B cell (primary cell): ENCODE measurements at regions not wholly inside any gene's neighbourhood (a gene's known extent, or its start where the extent isn't known, plus 50 kb on each side); places are given as distances from the start of the nearest gene placed in this dataset.

ENCODE experiments used
- ATAC-seq: fragments of 200-7000 bp; cut with Tn5 transposase; one replicate; pipeline ENCODE4 v1.10.0; 2021; ENCODE audit warnings: low read depth, mild to moderate bottlenecking, moderate number of reproducible peaks, moderate library complexity
- CTCF ChIA-PET: fragments of 350-600 bp; sonication (Branson Sonifier 250); formaldehyde crosslinking; loops from one replicate; lab custom pipeline; 2021; ENCODE audit warnings: antibody characterized with exemption, inconsistent platforms; lab: Charles Lee
- POLR2A ChIA-PET: fragments of 350-600 bp; sonication (Branson Sonifier 250); formaldehyde crosslinking; loops from one replicate; lab custom pipeline; 2021; ENCODE audit warnings: antibody characterized with exemption; lab: Charles Lee
- DNase-seq: peaks from one replicate; pipeline ENCODE4 v3.0.0; 2013
- H2AFZ ChIP-seq: 2 replicates; pipeline ENCODE4 v1.6.1; 2012; ENCODE audit warnings: mild to moderate bottlenecking, low read depth, low read length; ENCODE audit not compliant: insufficient read depth, poor library complexity, severe bottlenecking
- H3K27ac ChIP-seq, 2 donors: 1 replicate in 1 of 2; 2 replicates in 1 of 2; pipeline ENCODE4 v1.5.1; 2012 to 2013; ENCODE audit warnings: low read length in 2 of 2, mild to moderate bottlenecking in 2 of 2, moderate library complexity in 1 of 2
- H3K27me3 ChIP-seq, 4 experiments: fragments of 200-600 bp in 1 of 4; sonication (generic) in 1 of 4; replicated peaks in 1 of 4; 1 replicate in 2 of 4; 2 replicates in 2 of 4; pipeline versions ENCODE4 v1.6.1 to v1.7.0; 2013 to 2016; ENCODE audit warnings: low read length in 3 of 4, mild to moderate bottlenecking in 2 of 4, mixed read lengths in 1 of 4, moderate library complexity in 1 of 4; ENCODE audit not compliant: insufficient read depth in 4 of 4, control insufficient read depth in 3 of 4; ENCODE audit errors: control extremely low read depth in 1 of 4
- H3K36me3 ChIP-seq, 2 experiments: replicated peaks in 1 of 2; 1 replicate in 1 of 2; 2 replicates in 1 of 2; pipeline versions ENCODE4 v1.6.1 to v1.7.1; 2013; ENCODE audit warnings: low read length in 1 of 2; ENCODE audit not compliant: insufficient read depth in 2 of 2, control insufficient read depth in 1 of 2; ENCODE audit errors: control extremely low read depth in 1 of 2, extremely low read depth in 1 of 2
- H3K4me1 ChIP-seq, 2 donors: fragments of 200-600 bp in 1 of 2; sonication (generic) in 1 of 2; 1 replicate in 1 of 2; 2 replicates in 1 of 2; pipeline versions ENCODE4 v1.5.1 to v1.6.1; 2013 to 2017; ENCODE audit warnings: low read length in 2 of 2; ENCODE audit not compliant: control insufficient read depth in 2 of 2, insufficient read depth in 2 of 2
- H3K4me2 ChIP-seq: replicated peaks from 2 replicates; pipeline ENCODE3; 2012; ENCODE audit warnings: mild to moderate bottlenecking, low read depth, low read length; ENCODE audit not compliant: poor library complexity, severe bottlenecking
- H3K4me3 ChIP-seq, 5 experiments: fragments of 200-600 bp in 1 of 5; sonication (generic) in 1 of 5; 1 replicate in 3 of 5; 2 replicates in 2 of 5; pipeline versions ENCODE4 v1.5.1 to v1.7.0; 2011 to 2016; ENCODE audit warnings: low read length in 4 of 5, mild to moderate bottlenecking in 4 of 5, low read depth in 2 of 5, control low read depth in 1 of 5, moderate library complexity in 1 of 5; ENCODE audit not compliant: insufficient read depth in 1 of 5; ENCODE audit errors: control extremely low read depth in 1 of 5, extremely low read depth in 1 of 5
- H3K79me2 ChIP-seq: fragments of 200-600 bp; sonication (generic); one replicate; pipeline ENCODE4 v1.6.0; 2016; ENCODE audit warnings: low read length; ENCODE audit not compliant: control insufficient read depth, insufficient read depth
- H3K9ac ChIP-seq: fragments of 200-600 bp; sonication (generic); 2 replicates; pipeline ENCODE4 v1.6.1; 2017; ENCODE audit warnings: mild to moderate bottlenecking, low read length, moderate library complexity
- H3K9me3 ChIP-seq, 3 donors: one replicate each; pipeline versions ENCODE4 v1.6.1 to v1.7.1; 2013; ENCODE audit warnings: low read length in 2 of 3; ENCODE audit not compliant: control insufficient read depth in 2 of 3, insufficient read depth in 1 of 3; ENCODE audit errors: control extremely low read depth in 1 of 3
- H4K20me1 ChIP-seq: 2 replicates; pipeline ENCODE4 v1.6.0; 2012; ENCODE audit warnings: mild to moderate bottlenecking, low read length; ENCODE audit not compliant: insufficient read depth, control insufficient read depth, poor library complexity, severe bottlenecking
- H3K27ac Mint-ChIP-seq: one replicate; pipeline ENCODE4 v1.8.0; 2021; ENCODE audit warnings: mixed read lengths
- H3K27me3 Mint-ChIP-seq: one replicate; pipeline ENCODE4 v1.8.0; 2021; ENCODE audit warnings: mixed read lengths
- H3K4me1 Mint-ChIP-seq: one replicate; pipeline ENCODE4 v1.8.0; 2021; ENCODE audit warnings: mixed read lengths
- H3K4me3 Mint-ChIP-seq: one replicate; pipeline ENCODE4 v1.8.0; 2021; ENCODE audit warnings: mixed read lengths
- H3K9me3 Mint-ChIP-seq: one replicate; pipeline ENCODE4 v1.8.0; 2022; ENCODE audit warnings: mixed read lengths; ENCODE audit not compliant: insufficient read depth
- CTCF ChIP-seq: fragments of 200-600 bp; IDR thresholded peaks from one replicate; pipeline ENCODE4 v1.8.0; 2022; ENCODE audit warnings: antibody characterized with exemption, mild to moderate bottlenecking
- EZH2 ChIP-seq: IDR thresholded peaks from 2 replicates; pipeline ENCODE4 v1.6.1; 2012; ENCODE audit warnings: borderline replicate concordance, low read depth, mild to moderate bottlenecking, moderate library complexity, low read length; ENCODE audit not compliant: insufficient read depth, poor library complexity, severe bottlenecking
- WGBS: methylation state at CpG from one replicate; pipeline ENCODE4 v1.1.5; 2013; ENCODE audit warnings: missing lambda C conversion rate; ENCODE audit not compliant: insufficient coverage; 5-methylcytosine and 5-hydroxymethylcytosine counted together
- intact Hi-C: fragments of 100-400 bp; cut with micrococcal nuclease; formaldehyde crosslinking; loops from one replicate; pipeline ENCODE4 v1.10.0; 2022

GRCh38 chr13:44163108-44163507, 210.5 kb upstream of the SERP2 start:
- no peaks in the 10 kb centered on the region for H4K20me1 ChIP-seq
- no peak overlapping the region for H2AFZ ChIP-seq
- ChIA-PET CTCF (no interaction called here), POLR2A (no interaction called here)
- no peaks in the 10 kb centered on the region for H3K79me2 ChIP-seq
- intact Hi-C loops: no loop called here
- TF ChIP-seq CTCF (no peak), EZH2 (no peak)
- no peaks in the 10 kb centered on the region for H3K9me3 ChIP-seq
- no peak overlapping the region for H3K27ac ChIP-seq
- no peak overlapping the region for H3K4me2 ChIP-seq
- DNase-seq: no peak
- H3K27me3 ChIP-seq: no peaks in the 10 kb centered on the region
- no peak overlapping the region for H3K4me3 ChIP-seq
- WGBS: 100% methylated on average over 4 of the region's 4 CpGs
- no peaks in the 10 kb centered on the region for H3K36me3 ChIP-seq
- H3K27me3 Mint-ChIP-seq: peaks cover 9% of the 10 kb centered on the region
- H3K4me1 Mint-ChIP-seq: no peaks in the 10 kb centered on the region
- no peak overlapping the region for H3K4me3 Mint-ChIP-seq
- H3K4me1 ChIP-seq: no peaks in the 10 kb centered on the region
- no peak for ATAC-seq
- no peak overlapping the region for H3K27ac Mint-ChIP-seq
- no peak overlapping the region for H3K9ac ChIP-seq
- no peaks in the 10 kb centered on the region for H3K9me3 Mint-ChIP-seq

- Histone ChIP-seq H3K4me3 (no peak overlapping the region), H3K27ac (no peak overlapping the region), H3K9ac (no peak overlapping the region), H2AFZ (no peak overlapping the region), H3K4me2 (no peak overlapping the region), H3K79me2 (no peaks in the 10 kb centered on the region), H3K27me3 (no peaks in the 10 kb centered on the region), H3K9me3 (no peaks in the 10 kb centered on the region), H3K36me3 (no peaks in the 10 kb centered on the region), H3K4me1 (no peaks in the 10 kb centered on the region), H4K20me1 (no peaks in the 10 kb centered on the region)
- ChIA-PET POLR2A (no interaction called here), CTCF (no interaction called here)
- ATAC-seq (no peak), DNase-seq (no peak)
- Mint-ChIP-seq H3K27me3 (peaks cover 11% of the 10 kb centered on the region), H3K27ac (no peak overlapping the region), H3K9me3 (no peaks in the 10 kb centered on the region), H3K4me3 (no peak overlapping the region), H3K4me1 (no peaks in the 10 kb centered on the region)
- 70% methylated on average over 1 of the region's 2 CpGs for WGBS
- intact Hi-C loops: no loop called here
- TF ChIP-seq CTCF: no peak
- TF ChIP-seq EZH2: no peak
Measured at GRCh38 chr13:44165221-44165888, 208.3 kb upstream of the SERP2 start.
